Femur (tissue), 1 donor: ENCODE measurements at regions not wholly inside any gene's neighbourhood (a gene's known extent, or its start where the extent isn't known, plus 50 kb on each side); places are given as distances from the start of the nearest gene placed in this dataset.
"Not testable (repeated sequence)": the region's sequence is repeated elsewhere in the genome, so short reads cannot be mapped to it uniquely, and the experiment has no call there.

Experiments used
- DNase-seq: peaks from one replicate; pipeline ENCODE4 v3.0.0-alpha.2; 2017

GRCh38 chr14:56351861-56352260 is 227.7 kb upstream of the TMEM260 start:
- no peak for DNase-seq

DNA sequence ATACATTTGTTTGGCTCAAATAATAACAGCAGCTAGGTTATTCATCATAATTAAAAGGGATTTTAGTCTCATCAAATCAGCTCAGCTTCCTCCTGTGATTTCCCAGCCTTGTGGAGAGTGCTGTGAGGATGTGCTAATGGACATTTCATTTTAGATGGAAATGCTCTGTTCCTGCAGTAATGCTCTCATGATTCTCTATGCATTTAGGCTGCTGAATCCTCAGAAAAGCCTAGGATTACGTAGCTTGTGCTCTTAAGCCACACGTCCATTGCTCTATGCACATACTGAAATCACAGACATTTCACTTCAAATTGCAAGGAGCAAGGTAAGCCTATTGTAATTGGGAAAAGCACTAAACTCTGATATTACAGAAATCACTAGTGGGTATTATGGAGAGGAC is 226.6 kb upstream of the TMEM260 start:
- no peak for DNase-seq

DNA sequence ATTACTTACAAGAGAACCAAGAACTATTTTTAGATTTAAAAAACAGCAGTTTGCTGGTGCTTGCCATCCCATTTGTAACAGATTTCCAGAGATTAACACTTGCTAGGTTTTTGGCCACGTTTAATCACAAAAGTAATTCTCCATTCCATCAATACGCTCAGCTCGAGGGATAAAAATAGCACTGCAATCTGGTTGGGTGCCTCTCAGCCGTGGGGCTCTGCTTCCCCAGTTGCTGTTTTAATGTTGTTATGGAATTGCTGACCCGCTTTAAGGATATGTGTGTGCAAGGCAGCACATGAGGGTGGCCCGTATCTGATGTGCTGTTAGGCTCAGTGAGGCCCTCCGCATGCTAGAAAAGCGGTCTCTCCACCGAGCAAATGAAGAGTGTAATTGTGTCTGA is 222.2 kb upstream of the TMEM260 start:
- no peak for DNase-seq

DNA sequence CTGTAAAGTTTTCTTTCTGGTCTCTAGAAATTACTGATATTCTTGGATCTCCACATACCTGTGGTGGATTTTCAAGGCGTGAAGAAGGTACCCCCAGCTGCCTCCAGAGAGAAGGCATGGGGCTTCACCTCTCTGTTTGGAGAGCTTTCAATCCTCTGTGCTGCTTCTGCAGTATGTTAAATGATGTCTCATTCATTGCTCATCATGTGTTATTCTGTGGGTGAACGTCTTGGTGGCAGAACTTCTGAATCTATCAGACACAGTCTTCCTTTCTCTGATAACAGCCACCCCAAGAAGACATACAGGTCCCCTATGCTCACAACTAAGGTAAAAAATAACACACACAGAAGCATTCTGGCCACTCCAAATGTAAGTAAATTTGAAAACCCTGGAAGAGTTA is 221.3 kb upstream of the TMEM260 start:
- no peak for DNase-seq

DNA sequence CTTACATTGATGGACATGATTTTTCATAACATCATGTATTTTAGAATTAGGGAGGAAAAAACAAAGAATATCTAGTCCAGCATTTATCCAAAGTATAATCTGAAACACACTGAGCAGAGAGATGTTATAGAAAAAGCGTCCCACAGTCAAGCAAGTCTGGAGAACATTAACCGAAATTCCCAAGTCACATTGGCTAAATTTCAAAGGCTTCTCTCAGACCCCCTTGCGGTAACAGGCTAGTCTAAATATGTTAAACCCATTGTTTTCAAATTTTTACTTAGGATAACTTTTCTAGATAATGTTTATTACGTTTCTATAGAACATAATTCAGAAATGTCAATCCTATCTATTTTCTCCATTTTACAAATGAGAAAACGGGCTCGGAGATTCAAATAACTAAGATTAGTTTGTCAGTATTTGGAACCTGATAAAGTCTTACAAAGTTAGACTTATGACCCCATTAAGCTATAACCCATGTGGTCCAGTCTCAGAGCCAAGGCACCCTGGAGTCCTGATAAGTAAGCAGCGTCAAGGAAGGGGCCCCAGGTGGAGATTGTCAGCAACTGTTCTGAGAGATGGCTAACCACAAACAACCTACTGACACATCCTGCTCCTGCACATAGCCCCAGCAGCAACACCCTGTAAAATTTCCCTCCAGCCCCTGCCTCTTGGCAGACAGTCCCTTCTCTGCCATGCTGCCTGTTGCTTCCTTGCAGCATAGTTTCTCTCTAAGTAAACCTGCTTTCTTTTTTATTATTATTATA is 220.6 kb upstream of the TMEM260 start:
- DNase-seq: no peak

GRCh38 chr14:56365663-56366062 is 213.9 kb upstream of the TMEM260 start:
- DNase-seq: not testable (repeated sequence)

DNA sequence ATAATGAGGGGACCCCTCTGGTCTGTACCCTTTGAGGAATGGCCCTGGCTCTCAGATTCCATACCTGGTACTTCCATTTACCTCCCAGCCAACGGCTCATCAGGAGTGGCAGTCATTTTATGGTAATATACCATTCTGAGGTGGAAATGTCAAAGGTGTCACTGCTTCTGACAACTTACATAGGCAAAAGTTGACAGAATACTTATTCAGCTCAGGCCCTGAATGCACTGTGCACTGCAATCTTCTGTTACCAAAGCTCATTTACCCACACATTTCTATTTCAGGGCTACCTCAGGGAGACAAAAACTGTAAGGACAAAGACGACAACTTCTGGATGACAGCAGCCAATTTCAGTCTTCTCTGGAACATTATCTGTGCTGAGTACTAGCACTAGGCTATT is 212.2 kb upstream of the TMEM260 start:
- no peak for DNase-seq

GRCh38 chr14:56371737-56372136 is 207.9 kb upstream of the TMEM260 start:
- DNase-seq: no peak

DNA sequence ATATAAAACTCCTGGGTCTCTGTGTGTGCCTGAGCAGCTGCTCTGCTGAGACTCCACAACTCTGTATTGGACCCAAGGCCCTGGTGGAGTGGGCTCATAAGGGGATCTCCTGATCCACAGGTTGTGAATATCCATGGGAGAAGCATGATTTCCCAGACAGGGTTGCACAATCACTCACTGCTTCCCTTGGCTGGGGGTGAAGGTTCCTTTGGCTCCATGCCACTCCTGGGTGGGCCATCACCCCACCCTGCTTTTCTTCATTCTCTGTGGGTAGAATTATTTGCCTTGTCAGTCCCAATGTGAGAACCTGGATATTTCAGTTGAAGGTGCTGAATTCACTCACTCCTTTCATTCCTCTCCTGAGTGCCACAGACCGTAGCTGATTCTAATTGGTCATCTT is 205.2 kb upstream of the TMEM260 start:
- no peak for DNase-seq

DNA sequence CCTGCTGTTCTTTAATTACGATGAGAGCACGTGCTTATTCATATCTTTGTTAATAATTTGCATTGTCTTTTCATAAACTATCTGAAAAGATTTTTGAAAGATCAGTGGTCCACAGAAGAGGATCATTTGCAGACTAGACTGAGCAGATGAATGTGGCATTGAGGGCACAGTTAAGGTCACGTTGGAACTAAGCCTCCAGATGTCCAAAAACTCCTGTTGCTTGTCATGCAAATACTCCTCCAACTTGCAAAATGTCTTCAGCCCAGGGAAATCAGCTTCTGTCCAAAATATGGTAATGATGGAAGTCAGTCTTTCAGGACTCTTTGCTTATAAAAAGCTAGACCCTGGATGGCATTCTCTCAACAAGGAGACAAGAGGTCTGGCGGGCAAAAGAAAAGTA is 201.6 kb upstream of the TMEM260 start:
- DNase-seq: no peak

- no peak for DNase-seq
These were observed 201.1 kb upstream of the TMEM260 start for GRCh38 chr14:56378475-56378877.

DNA sequence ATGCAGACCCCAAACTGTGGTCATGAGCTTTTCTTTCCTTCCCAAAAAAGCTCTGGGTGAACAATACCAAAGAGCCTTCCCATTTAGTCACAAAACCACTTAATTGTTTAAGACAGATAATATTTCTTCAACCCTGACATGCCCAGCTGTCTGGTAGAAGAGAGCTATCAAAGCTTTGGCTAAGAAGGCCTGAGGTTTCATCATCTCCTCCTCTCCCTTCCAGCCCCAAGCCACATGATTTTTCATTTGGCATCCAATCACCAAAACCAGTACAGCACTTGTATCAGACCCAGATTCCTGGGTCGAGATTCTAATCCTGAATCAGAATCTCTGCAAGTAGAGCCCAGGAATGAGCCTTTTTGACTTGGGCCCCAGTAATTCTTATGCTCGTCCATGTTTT is 199.6 kb upstream of the TMEM260 start:
- no peak for DNase-seq

DNA sequence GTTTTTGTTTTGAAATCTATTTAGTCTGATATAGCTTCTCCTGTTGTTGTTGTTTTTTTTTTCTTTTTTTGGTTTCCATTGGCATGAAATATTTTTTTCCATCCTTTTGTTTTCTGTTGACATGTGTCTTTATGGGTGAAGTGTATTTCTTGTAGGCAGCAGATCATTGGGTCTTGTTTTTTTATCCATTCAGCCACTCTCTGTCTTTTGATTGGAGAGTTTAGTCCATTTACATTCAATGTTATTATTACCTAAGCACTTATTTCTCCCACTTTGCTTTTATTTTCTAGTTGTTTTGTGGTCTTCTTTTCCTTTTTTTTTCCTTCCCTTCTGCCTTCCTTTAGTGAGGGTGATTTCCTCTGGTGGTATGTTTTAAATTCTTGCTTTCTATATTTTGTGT is 193.6 kb upstream of the TMEM260 start:
- DNase-seq: no peak

DNA sequence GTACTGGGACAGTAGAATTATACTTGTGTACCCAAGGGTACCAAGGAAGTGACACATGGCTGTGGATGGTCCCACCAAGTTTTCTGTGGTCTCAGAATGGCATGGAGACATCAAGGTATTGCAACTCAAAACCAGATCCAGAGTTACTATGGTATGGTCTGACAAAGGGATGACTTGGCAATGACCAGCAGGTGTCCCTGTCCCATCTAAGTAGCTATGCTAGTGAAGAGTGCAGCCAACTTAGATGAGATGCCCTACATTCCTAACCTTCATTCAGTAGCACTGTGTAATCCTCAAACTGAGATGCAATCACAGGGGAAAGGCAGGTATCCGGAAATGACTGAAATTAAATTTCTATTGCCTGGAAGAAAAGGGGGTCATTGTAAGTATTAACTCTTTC is 188.7 kb upstream of the TMEM260 start:
- no peak for DNase-seq

GRCh38 chr14:56394826-56395530 is 184.6 kb upstream of the TMEM260 start:
- DNase-seq: no peak

DNA sequence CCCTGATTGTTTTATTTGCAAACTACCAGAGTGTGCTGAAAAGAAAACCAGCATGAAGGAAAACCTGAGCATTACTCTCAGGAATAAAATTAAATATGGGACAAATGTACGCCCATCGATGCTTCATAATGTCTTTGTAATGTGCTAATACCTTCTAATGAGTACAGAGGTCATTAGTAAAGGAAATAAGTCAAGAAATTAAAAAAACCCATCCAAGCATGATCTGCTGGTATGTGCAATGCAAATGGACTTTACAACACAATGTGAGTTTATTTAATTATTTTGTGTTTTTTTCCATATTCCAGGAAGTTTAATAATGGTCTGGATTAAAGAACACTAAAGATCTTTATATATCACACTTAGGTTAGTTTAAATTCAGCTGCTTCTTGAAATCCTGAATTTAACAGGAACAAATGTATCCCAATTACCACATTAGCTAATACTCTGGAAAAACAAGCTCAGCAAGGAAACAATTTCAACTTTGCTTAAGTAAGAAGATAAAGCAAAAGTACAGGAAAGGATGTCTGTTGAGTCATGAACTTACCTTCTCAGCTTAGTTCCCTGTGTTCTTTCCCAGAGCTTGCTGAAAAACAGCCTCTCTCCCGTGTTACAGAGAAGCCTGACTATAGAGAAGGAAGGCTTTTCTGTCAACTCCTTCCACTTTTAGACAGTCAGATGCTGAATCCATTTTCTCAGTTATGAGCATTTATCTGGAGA is 179.3 kb upstream of the TMEM260 start:
- DNase-seq: no peak

DNA sequence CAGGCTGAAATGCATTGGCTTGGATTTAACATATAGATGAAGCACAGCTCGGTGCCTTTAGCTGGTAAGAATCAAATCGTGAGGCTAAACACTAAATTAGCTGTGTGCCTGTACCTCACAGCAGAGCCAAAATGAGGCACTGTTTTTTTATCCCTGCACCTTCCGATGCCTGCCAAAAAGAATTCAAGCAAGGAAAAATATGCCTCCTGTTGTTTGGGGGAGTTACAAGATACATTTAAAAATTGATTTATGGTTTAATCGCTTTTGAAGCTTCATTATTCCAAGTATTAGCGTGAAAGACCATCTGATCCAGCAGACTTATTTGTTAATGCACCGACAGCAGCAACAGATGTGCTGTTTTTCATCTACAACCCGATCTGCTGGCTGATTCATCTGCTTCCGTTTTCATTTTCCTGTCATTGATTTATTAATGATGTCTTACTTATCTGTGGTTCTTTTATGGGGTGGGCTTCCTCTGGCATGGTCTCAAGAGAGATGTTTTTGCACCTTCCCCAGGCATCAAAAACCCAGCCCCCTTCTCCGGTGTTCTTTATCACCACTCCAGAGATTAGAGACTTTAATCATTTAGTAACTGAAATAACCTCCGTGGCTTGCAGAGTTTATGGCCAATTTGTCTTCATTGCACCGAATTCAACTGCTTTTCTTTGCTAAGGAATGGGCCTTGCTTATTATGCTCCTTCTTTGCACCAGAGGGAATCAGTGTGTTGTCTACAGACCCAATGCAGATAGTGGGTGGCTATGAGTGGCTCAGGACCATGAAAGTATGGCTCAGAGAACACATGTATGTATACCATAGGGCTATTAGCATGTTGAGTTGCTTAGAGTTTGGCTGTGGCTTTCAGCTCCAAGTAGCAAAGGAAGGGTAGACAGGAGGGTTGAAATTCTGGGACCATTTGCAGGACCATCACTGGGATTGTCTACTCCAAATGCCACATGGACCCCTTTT is 166.8 kb upstream of the TMEM260 start:
- no peak for DNase-seq

DNA sequence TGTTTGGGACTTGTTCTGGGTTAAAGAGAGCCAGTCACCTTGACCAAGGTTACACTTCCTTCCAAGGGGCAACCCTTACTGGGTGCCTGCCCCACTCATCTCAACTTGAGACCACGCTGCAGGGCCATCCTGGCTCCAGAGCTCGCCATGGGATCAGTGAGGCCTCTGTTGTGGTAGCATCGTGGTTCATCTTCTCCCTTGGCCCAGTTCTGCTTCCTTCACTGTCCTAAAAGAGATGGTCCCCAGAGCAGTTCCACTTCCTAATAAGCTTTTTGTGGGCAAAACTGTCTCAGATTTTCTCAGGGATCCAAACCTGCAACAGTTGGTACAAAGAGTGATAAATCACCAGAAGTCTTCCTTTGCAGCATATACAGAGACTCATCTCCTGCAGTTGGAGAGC is 165.9 kb upstream of the TMEM260 start:
- DNase-seq: no peak

DNA sequence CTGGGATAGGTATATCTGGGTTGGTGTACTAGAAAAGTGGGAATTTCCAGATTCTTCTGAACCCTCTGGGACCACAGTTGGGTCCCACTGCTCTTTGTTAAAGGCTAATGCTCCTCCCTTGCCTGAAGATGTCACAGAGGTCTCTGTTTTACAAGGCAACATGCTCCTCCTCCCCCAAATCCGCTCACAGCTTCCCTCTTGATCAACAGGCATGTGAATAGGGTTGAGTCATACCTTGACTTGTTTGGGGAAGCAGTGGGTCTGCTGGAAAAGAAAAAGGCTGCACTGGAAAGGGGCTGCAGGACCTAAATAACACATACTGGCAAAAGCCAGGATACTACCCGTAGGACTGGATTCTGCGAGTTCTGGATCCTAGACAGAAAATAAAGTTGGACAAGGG is 165.4 kb upstream of the TMEM260 start:
- no peak for DNase-seq

DNA sequence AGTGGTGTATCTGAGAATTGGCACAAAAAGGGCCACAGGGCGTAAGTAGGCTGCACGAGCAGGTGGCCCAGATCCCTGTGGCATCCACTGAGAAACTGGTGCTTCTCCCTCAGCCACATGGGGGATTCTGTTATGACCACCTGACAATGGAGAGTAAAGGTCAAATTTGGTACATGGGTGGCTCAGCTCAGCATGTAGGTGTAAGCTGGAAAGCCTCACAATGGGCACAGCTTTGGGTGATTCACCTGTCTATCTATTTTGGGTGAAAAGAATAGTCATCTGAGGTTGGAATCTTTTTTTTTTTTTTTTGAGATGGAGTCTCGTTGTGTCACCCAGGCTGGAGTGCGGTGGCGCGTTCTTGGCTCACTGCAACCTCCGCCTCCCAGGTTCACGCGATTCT is 163.4 kb upstream of the TMEM260 start:
- no peak for DNase-seq

DNA sequence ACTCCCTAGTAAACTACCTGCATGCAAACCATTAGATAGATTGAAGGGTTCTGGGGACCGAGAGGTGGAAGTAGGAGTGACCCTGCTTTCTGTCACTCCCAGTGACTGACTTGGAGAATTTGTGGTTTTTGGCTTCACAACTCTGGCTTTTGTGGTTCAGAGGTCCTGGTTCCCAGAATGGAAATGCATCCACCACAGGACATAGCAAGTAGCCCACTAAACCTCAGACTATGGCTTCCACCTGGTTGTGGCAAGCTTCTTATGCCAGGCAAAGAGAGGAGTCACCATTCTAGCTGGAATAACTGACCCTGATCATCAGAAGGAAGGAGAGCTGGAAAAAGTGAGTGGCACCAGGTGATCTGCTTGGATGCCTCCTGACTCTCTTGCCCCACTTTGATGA is 162.4 kb upstream of the TMEM260 start:
- no peak for DNase-seq

DNA sequence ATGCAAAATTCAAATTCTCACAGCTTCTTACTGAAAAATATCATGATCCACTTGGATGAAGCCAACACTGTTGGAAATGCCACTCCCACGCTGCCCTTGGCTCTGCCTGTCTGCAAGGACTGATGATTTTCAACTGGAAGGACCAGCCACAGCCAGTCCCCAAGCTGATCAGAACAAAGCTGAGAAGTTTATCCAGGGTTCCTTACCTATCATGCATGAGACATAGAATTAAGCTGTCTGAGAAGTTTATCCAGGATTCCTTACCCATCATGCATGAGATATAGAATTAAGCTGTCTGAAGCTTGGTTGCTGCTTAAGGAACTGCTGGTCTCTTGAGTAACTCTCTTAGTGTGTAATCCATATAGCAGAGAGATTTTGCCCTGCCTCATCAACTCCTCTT is 159.8 kb upstream of the TMEM260 start:
- DNase-seq: no peak

- no peak for DNase-seq
These were observed 157.4 kb upstream of the TMEM260 start for GRCh38 chr14:56422221-56422620.
